WTC11 (cell line): ENCODE measurements at regions not wholly inside any gene's neighbourhood (a gene's known extent, or its start where the extent isn't known, plus 50 kb on each side); places are given as distances from the start of the nearest gene placed in this dataset.

Source experiments
- ATF3 ChIP-seq: sonication (generic); formaldehyde crosslinking; conservative IDR thresholded peaks from 2 replicates; pipeline ENCODE4 v1.8.1; 2022; ENCODE audit warnings: mild to moderate bottlenecking, missing genetic modification reagents
- CDX4 ChIP-seq: fragments of 250-450 bp; sonication (Bioruptor Pico); IDR thresholded peaks from 2 replicates; pipeline ENCODE4 v1.9.0; 2021; ENCODE audit warnings: moderate library complexity, mild to moderate bottlenecking, inconsistent platforms, borderline replicate concordance
- CTCF ChIP-seq: fragments of 200-600 bp; IDR thresholded peaks from 2 replicates; pipeline ENCODE4 v1.8.0; 2022; ENCODE audit warnings: antibody characterized with exemption
- E2F1 ChIP-seq: sonication (generic); formaldehyde crosslinking; IDR thresholded peaks from 2 replicates; pipeline ENCODE4 v1.8.0; 2022; ENCODE audit warnings: mild to moderate bottlenecking, missing genetic modification reagents
- NR1H2 ChIP-seq: sonication (generic); formaldehyde crosslinking; IDR thresholded peaks from 2 replicates; pipeline ENCODE4 v1.9.0; 2021; ENCODE audit warnings: mild to moderate bottlenecking, moderate library complexity, missing genetic modification reagents
- SMAD3 ChIP-seq: sonication (generic); formaldehyde crosslinking; IDR thresholded peaks from 2 replicates; pipeline ENCODE4 v1.8.0; 2022; ENCODE audit warnings: missing genetic modification reagents, mild to moderate bottlenecking, borderline replicate concordance
- ZNF416 ChIP-seq: fragments of 250-450 bp; sonication (Bioruptor Pico); IDR thresholded peaks from 2 replicates; pipeline ENCODE4 v1.9.0; 2021; ENCODE audit warnings: mild to moderate bottlenecking, inconsistent platforms
- ZNF532 ChIP-seq: fragments of 250-450 bp; sonication (Bioruptor Pico); IDR thresholded peaks from 2 replicates; pipeline ENCODE4 v1.9.0; 2021; ENCODE audit warnings: mild to moderate bottlenecking, borderline replicate concordance

GRCh38 chr21:15586752-15587427 lies 142.9 kb upstream of the USP25 start:
- no peak for TF ChIP-seq ATF3 (CRISPR knock-in tag)
- no peak for TF ChIP-seq ZNF532 (CRISPR knock-in tag)
- no peak for TF ChIP-seq CTCF
- no peak for TF ChIP-seq NR1H2 (CRISPR knock-in tag)
- no peak for TF ChIP-seq E2F1 (CRISPR knock-in tag)
- no peak for TF ChIP-seq SMAD3
- no peak for TF ChIP-seq CDX4 (CRISPR knock-in tag)
- no peak for TF ChIP-seq ZNF416 (CRISPR knock-in tag)
